HCT116 (cell line): ENCODE measurements at regions not wholly inside any gene's neighbourhood (a gene's known extent, or its start where the extent isn't known, plus 50 kb on each side); places are given as distances from the start of the nearest gene placed in this dataset.

Source experiments
- ATAC-seq: fragments of 200-7000 bp; cut with Tn5 transposase; 2 replicates; pipeline ENCODE4 v1.9.1; 2020; ENCODE audit warnings: mild to moderate bottlenecking, moderate library complexity
- BruUV-seq: library from RNA; stranded (reverse); fragments of 400-500 nt; replicated peaks from 2 replicates; lab custom pipeline; 2021; lab: Mats Ljungman, UMichigan
- CTCF ChIA-PET: fragments of 300-600 bp; sonication (Branson Sonifier 250); formaldehyde crosslinking; loops from one replicate; lab custom pipeline; 2021; ENCODE audit warnings: antibody characterized with exemption; lab: Charles Lee
- POLR2A ChIA-PET: fragments of 300-600, 350-600 bp; sonication (Branson Sonifier 250); formaldehyde crosslinking; loops from one replicate; lab custom pipeline; 2021; ENCODE audit warnings: antibody characterized with exemption; lab: Charles Lee
- RAD21 ChIA-PET, 2 experiments: fragments of 300-600 bp; sonication (Branson Sonifier 250); formaldehyde crosslinking; loops; one replicate each; lab custom pipeline; 2023; ENCODE audit warnings: low total read pairs in 2 of 2; ENCODE audit not compliant: uncharacterized antibody in 2 of 2, unreplicated experiment in 2 of 2, low non-redundant PET in 1 of 2; lab: Charles Lee
- DNase-seq: peaks from one replicate; pipeline ENCODE4 v3.0.0-alpha.2; 2010; ENCODE audit warnings: low read depth, low spot score
- H2AFZ ChIP-seq: fragments of 200-600 bp; shearing (Covaris generic), sonication (generic); 2 replicates; pipeline ENCODE4 v1.6.1; 2017; ENCODE audit warnings: low read depth, mixed run types, mixed read lengths, antibody characterized with exemption, low read length; ENCODE audit not compliant: poor library complexity, severe bottlenecking
- H3K27ac ChIP-seq: 2 replicates; pipeline ENCODE4 v1.5.1; 2012; ENCODE audit warnings: low read depth, low read length
- H3K27me3 ChIP-seq: fragments of 200-600 bp; sonication (generic); 2 replicates; pipeline ENCODE4 v1.6.1; 2016; ENCODE audit warnings: mixed run types, low read length, mixed read lengths; ENCODE audit not compliant: insufficient read depth
- H3K36me3 ChIP-seq, 2 experiments: fragments of 200-500 bp in 1 of 2; fragments of 200-600 bp in 1 of 2; sonication (Bioruptor generic) in 1 of 2; sonication (generic) in 1 of 2; 2 replicates each; pipeline versions ENCODE4 v1.5.1 to v1.6.1; 2014 to 2016; ENCODE audit warnings: low read length in 2 of 2, inconsistent platforms in 1 of 2, mixed read lengths in 1 of 2, mixed run types in 1 of 2; ENCODE audit not compliant: insufficient read depth in 2 of 2, control insufficient read depth in 1 of 2
- H3K4me1 ChIP-seq, 2 experiments: fragments of 200-600 bp in 1 of 2; sonication (generic) in 1 of 2; 2 replicates each; pipeline versions ENCODE4 v1.5.1 to v1.6.1; 2012 to 2017; ENCODE audit warnings: low read length in 2 of 2, inconsistent platforms in 1 of 2, mild to moderate bottlenecking in 1 of 2, mixed read lengths in 1 of 2, mixed run types in 1 of 2, moderate library complexity in 1 of 2; ENCODE audit not compliant: insufficient read depth in 2 of 2, control insufficient read depth in 1 of 2
- H3K4me2 ChIP-seq: fragments of 200-600 bp; sonication (generic); 2 replicates; pipeline ENCODE4 v1.6.1; 2017; ENCODE audit warnings: mixed run types, low read length, mixed read lengths
- H3K4me3 ChIP-seq, 2 experiments: fragments of 200-600 bp in 1 of 2; sonication (generic) in 1 of 2; replicated peaks in 1 of 2; 2 replicates each; pipeline ENCODE4 v1.5.1; 2011 to 2016; ENCODE audit warnings: low read length in 2 of 2, control low read depth in 1 of 2, low read depth in 1 of 2, mild to moderate bottlenecking in 1 of 2, mixed read lengths in 1 of 2, mixed run types in 1 of 2
- H3K79me2 ChIP-seq: fragments of 200-600 bp; sonication (generic); 2 replicates; pipeline ENCODE4 v1.6.1; 2017; ENCODE audit warnings: mild to moderate bottlenecking, mixed run types, low read length, moderate library complexity, mixed read lengths; ENCODE audit not compliant: insufficient read depth
- H3K9ac ChIP-seq: fragments of 200-600 bp; sonication (generic); 2 replicates; pipeline ENCODE4 v1.6.1; 2016; ENCODE audit warnings: low read length, mixed read lengths
- H3K9me2 ChIP-seq: fragments of 200-600 bp; sonication (generic), shearing (Covaris generic); 2 replicates; pipeline ENCODE4 v1.6.1; 2017; ENCODE audit warnings: mixed run types, mild to moderate bottlenecking, moderate library complexity; ENCODE audit not compliant: insufficient read depth
- H3K9me3 ChIP-seq, 2 experiments: fragments of 200-500 bp in 1 of 2; fragments of 200-600 bp in 1 of 2; sonication (Bioruptor generic) in 1 of 2; sonication (generic) in 1 of 2; 2 replicates each; pipeline ENCODE4 v1.6.1; 2014 to 2017; ENCODE audit warnings: low read length in 2 of 2, mixed read lengths in 2 of 2, inconsistent platforms in 1 of 2, low read depth in 1 of 2, mild to moderate bottlenecking in 1 of 2, mixed run types in 1 of 2, moderate library complexity in 1 of 2; ENCODE audit not compliant: control insufficient read depth in 1 of 2, insufficient read depth in 1 of 2
- H4K20me1 ChIP-seq: fragments of 200-600 bp; sonication (generic), shearing (Covaris generic); 2 replicates; pipeline ENCODE4 v1.6.1; 2017; ENCODE audit warnings: mixed run types, mild to moderate bottlenecking, moderate library complexity; ENCODE audit not compliant: insufficient read depth
- ATF3 ChIP-seq: IDR thresholded peaks from 2 replicates; pipeline ENCODE4 v1.6.1; 2012
- CEBPB ChIP-seq: IDR thresholded peaks from 2 replicates; pipeline ENCODE4 v1.6.1; 2012; ENCODE audit warnings: low read depth
- CTCF ChIP-seq, 3 experiments: fragments of 200-600 bp in 1 of 3; sonication (generic) in 1 of 3; IDR thresholded peaks in 2 of 3; conservative IDR thresholded peaks in 1 of 3; 2 replicates each; pipeline ENCODE4 v1.5.1; 2012 to 2017; ENCODE audit warnings: low read depth in 2 of 3, low read length in 2 of 3, antibody characterized with exemption in 1 of 3, borderline replicate concordance in 1 of 3, control low read depth in 1 of 3, mild to moderate bottlenecking in 1 of 3, mixed read lengths in 1 of 3, mixed run types in 1 of 3, moderate library complexity in 1 of 3; ENCODE audit not compliant: insufficient read depth in 1 of 3
- EZH2 ChIP-seq: fragments of 200-600 bp; sonication (generic); IDR thresholded peaks from 2 replicates; pipeline ENCODE4 v1.6.1; 2017; ENCODE audit warnings: antibody characterized with exemption, mixed run types
- EZH2phosphoT487 ChIP-seq: fragments of 200-600 bp; IDR thresholded peaks from 2 replicates; pipeline ENCODE4 v1.6.1; 2018; ENCODE audit warnings: antibody characterized with exemption, borderline replicate concordance
- JUND ChIP-seq: IDR thresholded peaks from 2 replicates; pipeline ENCODE4 v1.6.1; 2012
- POLR2AphosphoS5 ChIP-seq: IDR thresholded peaks from 2 replicates; pipeline ENCODE4 v1.6.1; 2011; ENCODE audit warnings: mild to moderate bottlenecking, low read depth, low read length, moderate library complexity
- REST ChIP-seq: IDR thresholded peaks from 2 replicates; pipeline ENCODE4 v1.6.1; 2012; ENCODE audit warnings: low read depth
- SIN3A ChIP-seq: IDR thresholded peaks from 2 replicates; pipeline ENCODE4 v1.6.1; 2012; ENCODE audit warnings: low read depth
- SP1 ChIP-seq: IDR thresholded peaks from 2 replicates; pipeline ENCODE4 v1.6.1; 2012; ENCODE audit warnings: low read depth
- SRF ChIP-seq: IDR thresholded peaks from 2 replicates; pipeline ENCODE4 v1.6.1; 2012; ENCODE audit warnings: low read depth
- YY1 ChIP-seq: IDR thresholded peaks from 2 replicates; pipeline ENCODE4 v1.6.1; 2011; ENCODE audit warnings: low read length, low read depth, moderate library complexity, mild to moderate bottlenecking; ENCODE audit not compliant: insufficient replicate concordance; ENCODE audit errors: extremely low read depth
- ZFX ChIP-seq: fragments of 450-650 bp; IDR thresholded peaks from 2 replicates; pipeline ENCODE4 v1.6.1; 2017
- intact Hi-C: fragments of 100-400 bp; cut with micrococcal nuclease; formaldehyde crosslinking; loops from 2 replicates; pipeline ENCODE4 v1.10.0; 2022

GRCh38 chr5:28779161-28779754 lies 1740.9 kb upstream of the CDH9 start:
- Histone ChIP-seq H3K4me3 (no peak overlapping the region), H3K27me3 (no peaks in the 10 kb centered on the region), H4K20me1 (no peaks in the 10 kb centered on the region), H3K9me2 (no peaks in the 10 kb centered on the region), H3K9me3 (peaks cover 7 to 25% of the 10 kb centered on the region in 2 experiments; a peak in 2 of 4 replicates), H3K4me2 (no peak overlapping the region), H3K79me2 (no peaks in the 10 kb centered on the region), H3K27ac (no peak overlapping the region), H3K36me3 (no peaks in the 10 kb centered on the region), H3K9ac (no peak overlapping the region), H3K4me1 (no peaks in the 10 kb centered on the region), H2AFZ (no peak overlapping the region)
- intact Hi-C loops, result no loop called here
- RAD21 ChIA-PET, result no interaction called here
- CTCF ChIA-PET, result no interaction called here
- DNase-seq (no peak), ATAC-seq (no peak)
- TF ChIP-seq SIN3A, result no peak
- no peak for TF ChIP-seq CEBPB
- BruUV-seq, result no TSS peak
- POLR2A ChIA-PET, result no interaction called here

DNA sequence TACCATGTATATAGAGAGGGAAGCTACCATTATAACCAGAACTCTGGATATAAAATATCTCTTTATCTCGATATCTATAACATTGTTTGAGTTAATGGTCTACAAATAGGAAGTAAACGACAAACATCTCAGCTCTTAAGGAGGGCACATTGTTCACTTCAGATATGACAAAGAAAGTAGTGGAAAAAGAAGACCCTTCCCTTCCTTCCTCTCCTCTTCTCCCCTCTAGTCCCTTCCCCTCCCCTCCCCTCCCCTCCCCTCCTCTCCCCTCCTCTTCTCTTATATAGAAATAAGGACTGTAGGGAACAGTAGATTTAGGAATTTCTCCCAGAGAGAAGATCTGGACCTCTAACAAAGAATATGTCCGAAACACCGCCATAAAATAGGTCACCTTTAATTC lies 1731.9 kb upstream of the CDH9 start:
- H4K20me1 ChIP-seq, result no peaks in the 10 kb centered on the region
- TF ChIP-seq ZFX (no peak), SIN3A (no peak), SP1 (no peak), YY1 (no peak), EZH2 (no peak), POLR2AphosphoS5 (no peak), JUND (no peak), CEBPB (no peak), ATF3 (no peak), SRF (no peak), EZH2phosphoT487 (no peak), CTCF (IDR thresholded peaks at IDR 0.05 in 2 of 3, conservative IDR thresholded peaks at IDR 0.05 in 1 of 3; ENCODE audit: borderline replicate concordance in 1 of 3, insufficient read depth in 1 of 3, low read depth in 2 of 3, low read length in 2 of 3) (no peak), REST (no peak)
- TF ChIP-seq, all 23 proteins: peak for 0
- Histone ChIP-seq H3K9me2 (no peaks in the 10 kb centered on the region), H3K27ac (no peak overlapping the region), H3K4me3 (no peak overlapping the region), H3K27me3 (no peaks in the 10 kb centered on the region), H3K36me3 (no peaks in the 10 kb centered on the region), H3K4me2 (no peak overlapping the region), H3K79me2 (no peaks in the 10 kb centered on the region), H3K4me1 (no peaks in the 10 kb centered on the region), H3K9me3 (peaks cover 7 to 12% of the 10 kb centered on the region in 2 experiments; a peak in 2 of 4 replicates), H2AFZ (no peak overlapping the region), H3K9ac (no peak overlapping the region)
- no peak for ATAC-seq
- DNase-seq, result no peak
- ChIA-PET POLR2A (no interaction called here), RAD21 (no interaction called here), CTCF (no interaction called here)
- intact Hi-C loops, result no loop called here
- BruUV-seq, result no TSS peak
